A549 (cell line): ENCODE measurements at regions not wholly inside any gene's neighbourhood (a gene's known extent, or its start where the extent isn't known, plus 50 kb on each side); places are given as distances from the start of the nearest gene placed in this dataset.

Experiments used
- CHD2 ChIP-seq: fragments of 150-350 bp; IDR thresholded peaks from 2 replicates; pipeline ENCODE4 v1.6.1; 2014; ENCODE audit warnings: low read length; ENCODE audit not compliant: partially characterized antibody
- CHD4 ChIP-seq: fragments of 200-600 bp; sonication (generic); IDR thresholded peaks from 2 replicates; pipeline ENCODE4 v1.6.1; 2016; ENCODE audit warnings: antibody characterized with exemption, mild to moderate bottlenecking, borderline replicate concordance
- ELK1 ChIP-seq: fragments of 150-350 bp; IDR thresholded peaks from 2 replicates; pipeline ENCODE4 v1.6.1; 2014; ENCODE audit warnings: low read depth, mild to moderate bottlenecking, low read length
- EP300 ChIP-seq, 2 experiments: fragments of >200 bp; sonication (Bioruptor Twin); formaldehyde crosslinking; IDR thresholded peaks; 2 replicates in 1 of 2; 3 replicates in 1 of 2; pipeline ENCODE4 v1.6.1; 2016 to 2017
- HDAC2 ChIP-seq: fragments of 200-600 bp; sonication (generic); IDR thresholded peaks from 2 replicates; pipeline ENCODE4 v1.6.1; 2016
- HMGXB4 ChIP-seq: fragments of 250-450 bp; sonication (Bioruptor Pico); IDR thresholded peaks from 2 replicates; pipeline ENCODE4 v1.5.0; 2021; ENCODE audit warnings: mild to moderate bottlenecking, moderate library complexity, borderline replicate concordance
- KDM1A ChIP-seq: fragments of 200-600 bp; sonication (generic); IDR thresholded peaks from 2 replicates; pipeline ENCODE4 v1.6.1; 2016; ENCODE audit warnings: low read depth, mild to moderate bottlenecking
- MAFK ChIP-seq: fragments of 450-650 bp; IDR thresholded peaks from 2 replicates; pipeline ENCODE4 v1.6.1; 2014; ENCODE audit not compliant: partially characterized antibody
- POLR2A ChIP-seq: IDR thresholded peaks from 2 replicates; pipeline ENCODE4 v1.6.1; 2012; ENCODE audit warnings: mild to moderate bottlenecking, low read length
- RCOR1 ChIP-seq: fragments of 150-350 bp; IDR thresholded peaks from 2 replicates; pipeline ENCODE4 v1.6.1; 2014; ENCODE audit warnings: antibody characterized with exemption, low read length, low read depth
- TP53 ChIP-seq: fragments of 250-450 bp; sonication (Bioruptor Pico); IDR thresholded peaks from 2 replicates; pipeline ENCODE4 v1.5.0; 2021; ENCODE audit warnings: mild to moderate bottlenecking, moderate library complexity
- TF ChIP-seq, protein P1 (sequence below): fragments of >200 bp; sonication (Bioruptor Twin); formaldehyde crosslinking; IDR thresholded peaks from 3 replicates; pipeline ENCODE4 v1.5.1; 2016

DNA sequence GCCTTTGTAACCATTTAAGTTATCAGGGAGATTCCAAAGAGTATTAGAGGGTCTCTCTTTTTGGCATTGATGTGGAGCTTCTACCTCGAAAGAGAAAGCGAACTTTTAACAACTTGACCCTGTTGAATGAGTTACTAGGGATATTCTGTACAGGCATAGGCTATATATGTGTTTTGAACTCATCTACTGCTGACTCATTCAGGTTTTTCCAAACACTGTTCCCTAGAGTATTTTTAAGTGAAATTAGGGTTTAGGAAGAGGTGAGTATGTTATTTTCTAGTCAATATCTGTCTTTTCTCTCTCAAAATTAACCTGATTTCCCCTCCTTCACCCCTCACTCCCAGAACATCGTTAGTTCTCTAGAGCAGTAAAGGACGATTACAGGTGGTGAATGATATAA is 228.1 kb upstream of the C2CD4B start:
- no peak for TF ChIP-seq POLR2A
- TF ChIP-seq TP53 (CRISPR knock-in tag), result no peak
- TF ChIP-seq ELK1, result no peak
- no peak for TF ChIP-seq RCOR1
- TF ChIP-seq KDM1A, result no peak
- no peak for TF ChIP-seq HDAC2
- TF ChIP-seq MAFK, result no peak
- TF ChIP-seq, protein P1, sequence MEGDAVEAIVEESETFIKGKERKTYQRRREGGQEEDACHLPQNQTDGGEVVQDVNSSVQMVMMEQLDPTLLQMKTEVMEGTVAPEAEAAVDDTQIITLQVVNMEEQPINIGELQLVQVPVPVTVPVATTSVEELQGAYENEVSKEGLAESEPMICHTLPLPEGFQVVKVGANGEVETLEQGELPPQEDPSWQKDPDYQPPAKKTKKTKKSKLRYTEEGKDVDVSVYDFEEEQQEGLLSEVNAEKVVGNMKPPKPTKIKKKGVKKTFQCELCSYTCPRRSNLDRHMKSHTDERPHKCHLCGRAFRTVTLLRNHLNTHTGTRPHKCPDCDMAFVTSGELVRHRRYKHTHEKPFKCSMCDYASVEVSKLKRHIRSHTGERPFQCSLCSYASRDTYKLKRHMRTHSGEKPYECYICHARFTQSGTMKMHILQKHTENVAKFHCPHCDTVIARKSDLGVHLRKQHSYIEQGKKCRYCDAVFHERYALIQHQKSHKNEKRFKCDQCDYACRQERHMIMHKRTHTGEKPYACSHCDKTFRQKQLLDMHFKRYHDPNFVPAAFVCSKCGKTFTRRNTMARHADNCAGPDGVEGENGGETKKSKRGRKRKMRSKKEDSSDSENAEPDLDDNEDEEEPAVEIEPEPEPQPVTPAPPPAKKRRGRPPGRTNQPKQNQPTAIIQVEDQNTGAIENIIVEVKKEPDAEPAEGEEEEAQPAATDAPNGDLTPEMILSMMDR, result no peak
- TF ChIP-seq EP300 (IDR thresholded peaks at IDR 0.05), result no peak
- TF ChIP-seq HMGXB4, result no peak
- TF ChIP-seq CHD4, result no peak
- no peak for TF ChIP-seq CHD2
